Transverse colon (tissue), 4 donors: ENCODE measurements at regions not wholly inside any gene's neighbourhood (a gene's known extent, or its start where the extent isn't known, plus 50 kb on each side); places are given as distances from the start of the nearest gene placed in this dataset.

Source experiments
- DNase-seq: peaks from one replicate; pipeline ENCODE4 v3.0.0-alpha.2; 2019
- H3K27ac ChIP-seq, 4 donors: fragments of 200-600 bp; sonication (generic); 2 replicates each; pipeline ENCODE4 v1.5.1; 2016 to 2018; ENCODE audit warnings: inconsistent platforms in 4 of 4
- H3K27me3 ChIP-seq: fragments of 200-600 bp; sonication (generic); 2 replicates; pipeline ENCODE4 v1.5.1; 2017; ENCODE audit warnings: inconsistent platforms
- H3K36me3 ChIP-seq, 4 donors: fragments of 200-600 bp; sonication (generic); 2 replicates each; pipeline ENCODE4 v1.5.1; 2017 to 2019; ENCODE audit warnings: inconsistent platforms in 4 of 4
- H3K4me1 ChIP-seq, 4 donors: fragments of 200-600 bp; sonication (generic); 2 replicates each; pipeline ENCODE4 v1.5.1; 2017 to 2020; ENCODE audit warnings: inconsistent platforms in 4 of 4
- H3K4me3 ChIP-seq, 4 donors: fragments of 200-600 bp; sonication (generic); 1 replicate in 1 of 4; 2 replicates in 3 of 4; pipeline versions ENCODE4 v1.5.1 to v1.6.1; 2017 to 2019; ENCODE audit warnings: inconsistent platforms in 4 of 4
- H3K9me3 ChIP-seq, 2 donors: fragments of 200-600 bp; sonication (generic); 2 replicates each; pipeline ENCODE4 v1.5.1; 2017 to 2019; ENCODE audit warnings: inconsistent platforms in 2 of 2
- EP300 ChIP-seq: sonication (generic); formaldehyde crosslinking; IDR thresholded peaks from one replicate; pipeline ENCODE4 v1.6.1; 2017; ENCODE audit warnings: antibody characterized with exemption, low read depth
- POLR2A ChIP-seq: fragments of 450-650 bp; IDR thresholded peaks from one replicate; pipeline ENCODE4 v1.6.1; 2016; ENCODE audit warnings: antibody characterized with exemption, mild to moderate bottlenecking, moderate library complexity
- POLR2AphosphoS5 ChIP-seq, 3 donors: sonication (generic); formaldehyde crosslinking; IDR thresholded peaks; one replicate each; pipeline ENCODE4 v1.6.1; 2016; ENCODE audit warnings: antibody characterized with exemption in 3 of 3
- WGBS, 2 donors: methylation state at CpG; one replicate each; pipeline ENCODE4 v1.1.5; 2018; ENCODE audit warnings: low coverage in 1 of 2; 5-methylcytosine and 5-hydroxymethylcytosine counted together
- in situ Hi-C, 4 donors: fragments of 200-750 bp; cut with MboI; loops; one replicate each; pipeline versions ENCODE4 v1.15.0 to v1.15.1; 2017; ENCODE audit warnings: low sequenced_read_pairs in 3 of 4, low pct_ligation_motif_present in 1 of 4, low pct_unique_long_range_greater_than_20kb in 1 of 4
- intact Hi-C: fragments of 100-400 bp; cut with DNase I; formaldehyde crosslinking; loops from one replicate; pipeline ENCODE4 v1.15.1; 2023; ENCODE audit warnings: low total_unique reads
- TF ChIP-seq, protein P1 (sequence below), 5 experiments: fragments of 200-600 bp in 3 of 5; fragments of 450-650 bp in 2 of 5; sonication (generic) in 3 of 5; IDR thresholded peaks; 1 replicate in 2 of 5; 2 replicates in 3 of 5; pipeline ENCODE4 v1.5.1; 2016 to 2017; ENCODE audit warnings: antibody characterized with exemption in 5 of 5, inconsistent platforms in 3 of 5, mild to moderate bottlenecking in 2 of 5, moderate library complexity in 1 of 5

DNA sequence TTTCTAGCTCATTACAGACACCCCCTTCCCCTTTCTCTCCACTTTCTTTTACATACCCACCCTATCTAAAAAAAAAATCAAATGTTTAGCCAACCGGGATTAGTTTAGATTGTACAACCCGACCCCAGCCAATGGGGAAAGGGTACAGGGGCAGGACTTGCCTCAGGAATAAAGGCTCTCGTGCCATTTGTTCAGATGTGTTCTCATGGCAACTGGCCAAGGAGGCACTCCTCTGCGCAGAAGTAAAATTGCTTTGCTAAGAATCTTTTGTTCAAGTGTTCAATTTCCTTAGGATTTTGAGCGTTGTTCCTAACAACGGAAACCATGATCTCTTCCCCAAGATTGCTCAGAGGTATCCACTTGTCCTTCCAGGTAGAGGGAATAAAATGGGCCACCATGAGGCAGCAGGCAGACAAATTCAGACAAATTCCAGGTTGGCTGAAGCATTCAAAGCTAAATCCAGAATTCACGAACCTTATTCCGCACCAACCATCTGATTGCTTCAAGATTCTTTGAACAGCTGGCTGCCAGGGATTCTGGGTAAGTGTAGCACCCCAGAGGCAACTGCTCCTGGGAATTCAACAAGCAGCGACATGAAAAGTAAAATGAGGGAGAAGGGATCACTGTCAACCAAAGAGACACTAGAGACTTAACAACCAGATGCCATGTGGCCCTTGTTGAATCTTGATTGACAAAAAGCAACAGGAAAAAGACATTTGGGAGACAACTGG lies 431.8 kb downstream of the PREX1 start:
- WGBS, 2 donors: 61 to 73% methylated on average over 5 to 9 of the region's 9 CpGs
- Histone ChIP-seq H3K4me1 (no peaks in the 10 kb centered on the region), H3K27ac (no peak overlapping the region), H3K9me3 (no peaks in the 10 kb centered on the region), H3K4me3 (no peak overlapping the region), H3K27me3 (peaks cover 3% of the 10 kb centered on the region), H3K36me3 (no peaks in the 10 kb centered on the region)
- DNase-seq: no peak
- in situ Hi-C loops: no loop called here
- intact Hi-C loops: no loop called here
- TF ChIP-seq POLR2AphosphoS5 (IDR thresholded peaks at IDR 0.05): no peak
- TF ChIP-seq, protein P1, sequence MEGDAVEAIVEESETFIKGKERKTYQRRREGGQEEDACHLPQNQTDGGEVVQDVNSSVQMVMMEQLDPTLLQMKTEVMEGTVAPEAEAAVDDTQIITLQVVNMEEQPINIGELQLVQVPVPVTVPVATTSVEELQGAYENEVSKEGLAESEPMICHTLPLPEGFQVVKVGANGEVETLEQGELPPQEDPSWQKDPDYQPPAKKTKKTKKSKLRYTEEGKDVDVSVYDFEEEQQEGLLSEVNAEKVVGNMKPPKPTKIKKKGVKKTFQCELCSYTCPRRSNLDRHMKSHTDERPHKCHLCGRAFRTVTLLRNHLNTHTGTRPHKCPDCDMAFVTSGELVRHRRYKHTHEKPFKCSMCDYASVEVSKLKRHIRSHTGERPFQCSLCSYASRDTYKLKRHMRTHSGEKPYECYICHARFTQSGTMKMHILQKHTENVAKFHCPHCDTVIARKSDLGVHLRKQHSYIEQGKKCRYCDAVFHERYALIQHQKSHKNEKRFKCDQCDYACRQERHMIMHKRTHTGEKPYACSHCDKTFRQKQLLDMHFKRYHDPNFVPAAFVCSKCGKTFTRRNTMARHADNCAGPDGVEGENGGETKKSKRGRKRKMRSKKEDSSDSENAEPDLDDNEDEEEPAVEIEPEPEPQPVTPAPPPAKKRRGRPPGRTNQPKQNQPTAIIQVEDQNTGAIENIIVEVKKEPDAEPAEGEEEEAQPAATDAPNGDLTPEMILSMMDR (IDR thresholded peaks at IDR 0.05): no peak
- no peak for TF ChIP-seq EP300
- no peak for TF ChIP-seq POLR2A

DNA sequence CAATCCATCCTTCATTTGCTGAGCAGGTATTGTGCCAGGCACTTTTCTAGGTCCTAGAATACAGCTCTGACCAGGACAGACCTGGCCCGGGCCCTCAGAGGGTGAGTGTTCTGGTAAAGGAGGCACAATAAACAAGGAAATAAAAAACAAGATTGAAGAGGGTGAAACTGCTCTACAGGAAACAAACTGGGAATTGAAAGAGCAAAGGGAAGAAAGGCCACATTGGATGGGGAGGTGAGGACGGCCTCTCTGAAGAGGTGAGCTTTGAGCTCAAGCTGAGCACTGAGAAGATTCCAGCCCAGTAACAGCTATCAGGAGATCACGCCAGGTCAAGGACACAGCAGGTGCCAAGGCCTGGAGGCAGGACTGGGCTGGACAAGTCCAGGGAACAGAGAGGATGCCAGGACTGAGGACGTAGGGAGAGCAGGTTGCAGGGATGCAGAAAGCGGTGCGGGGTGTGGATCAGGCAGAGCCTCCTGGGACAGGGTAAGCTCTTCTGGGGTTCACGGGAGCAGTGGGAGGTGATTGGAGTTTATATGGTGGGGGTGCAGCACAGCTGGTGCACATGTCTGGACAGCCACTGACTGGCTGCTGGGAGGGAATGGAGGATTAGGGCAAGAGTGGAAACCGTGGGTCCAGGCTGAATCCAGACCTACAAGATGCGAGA lies 433.3 kb downstream of the PREX1 start:
- Histone ChIP-seq H3K9me3 (no peaks in the 10 kb centered on the region), H3K4me3 (no peak overlapping the region), H3K27me3 (peaks cover 3% of the 10 kb centered on the region), H3K4me1 (no peaks in the 10 kb centered on the region), H3K36me3 (no peaks in the 10 kb centered on the region), H3K27ac (no peak overlapping the region)
- in situ Hi-C loops: no loop called here
- intact Hi-C loops: no loop called here
- 76 to 82% methylated on average over 3 to 9 of the region's 9 CpGs for WGBS, 2 donors
- no peak for DNase-seq
- TF ChIP-seq POLR2AphosphoS5 (IDR thresholded peaks at IDR 0.05) (no peak), POLR2A (no peak), EP300 (no peak)
- TF ChIP-seq, protein P1 (IDR thresholded peaks at IDR 0.05): no peak

DNA sequence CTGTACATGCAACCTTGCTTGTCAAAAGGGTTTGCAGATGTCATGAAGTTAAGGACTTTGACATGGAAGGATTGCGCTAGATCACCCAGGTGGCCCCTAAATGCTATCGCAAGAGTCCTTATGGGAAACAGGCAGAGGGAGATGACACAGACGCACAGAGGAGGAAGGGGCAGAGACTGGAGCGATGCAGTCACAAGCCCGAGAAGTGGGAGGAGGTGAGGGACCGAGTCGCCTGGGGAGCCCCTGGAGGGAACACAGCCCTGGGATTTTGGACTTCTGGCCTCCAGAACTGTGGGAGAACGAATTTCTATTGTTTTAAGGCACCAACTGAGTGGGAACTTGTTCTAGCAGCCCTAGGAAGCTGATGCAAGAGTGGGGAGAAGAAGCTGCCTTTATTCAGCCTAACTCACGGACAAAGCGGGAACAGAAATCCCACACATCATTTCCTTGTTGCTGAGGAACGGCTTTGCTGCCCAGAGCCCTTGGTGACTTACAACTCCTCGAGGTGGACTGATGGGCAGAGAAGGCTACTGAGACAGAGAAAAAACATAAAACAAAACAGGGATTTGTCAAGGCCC lies 434.0 kb downstream of the PREX1 start:
- Histone ChIP-seq H3K4me1 (no peaks in the 10 kb centered on the region), H3K36me3 (no peaks in the 10 kb centered on the region), H3K4me3 (no peak overlapping the region), H3K27me3 (peaks cover 3% of the 10 kb centered on the region), H3K9me3 (no peaks in the 10 kb centered on the region), H3K27ac (no peak overlapping the region)
- in situ Hi-C loops: no loop called here
- DNase-seq: no peak
- TF ChIP-seq, protein P1 (IDR thresholded peaks at IDR 0.05): no peak
- no peak for TF ChIP-seq POLR2A
- TF ChIP-seq POLR2AphosphoS5 (IDR thresholded peaks at IDR 0.05): no peak
- TF ChIP-seq EP300: no peak
- 81 to 85% methylated on average over 8 to 12 of the region's 12 CpGs for WGBS, 2 donors
- intact Hi-C loops: no loop called here

DNA sequence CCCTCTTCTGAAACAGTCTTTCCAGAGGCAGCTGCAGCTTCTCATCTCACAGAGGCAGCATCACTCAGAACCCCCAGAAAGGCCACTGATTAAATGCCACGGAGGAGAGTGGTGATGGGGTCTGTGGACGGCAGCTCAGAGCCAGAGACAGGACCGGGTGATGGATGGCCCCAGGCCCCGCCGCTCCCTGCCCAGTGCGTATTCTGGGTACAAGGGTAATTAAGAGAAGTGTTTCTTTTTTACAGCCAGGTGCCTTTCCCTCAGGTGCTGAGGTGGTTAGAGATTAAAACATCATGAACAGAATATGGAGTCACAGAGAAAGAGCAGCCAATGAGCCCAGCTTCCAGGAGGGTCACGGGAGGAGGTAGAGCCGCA lies 434.5 kb downstream of the PREX1 start:
- WGBS, 2 donors: 92 to 100% methylated on average over 1 to 8 of the region's 8 CpGs
- intact Hi-C loops (no loop called here), in situ Hi-C loops (no loop called here)
- no peak for DNase-seq
- H3K4me3 ChIP-seq: no peak overlapping the region
- H3K4me1 ChIP-seq: no peaks in the 10 kb centered on the region
- no peak overlapping the region for H3K27ac ChIP-seq
- peaks cover 3% of the 10 kb centered on the region for H3K27me3 ChIP-seq
- TF ChIP-seq POLR2A (no peak), EP300 (no peak), POLR2AphosphoS5 (IDR thresholded peaks at IDR 0.05) (no peak)
- TF ChIP-seq, protein P1 (IDR thresholded peaks at IDR 0.05): no peak
- H3K9me3 ChIP-seq: no peaks in the 10 kb centered on the region
- no peaks in the 10 kb centered on the region for H3K36me3 ChIP-seq
